ENCODE measurements at regions not wholly inside any gene's neighbourhood (a gene's known extent, or its start where the extent isn't known, plus 50 kb on each side); places are given as distances from the start of the nearest gene placed in this dataset.

GRCh38 chr1:50289495-50289894 is 133.7 kb downstream of the DMRTA2 start:
- no peak for DNase-seq

DNA sequence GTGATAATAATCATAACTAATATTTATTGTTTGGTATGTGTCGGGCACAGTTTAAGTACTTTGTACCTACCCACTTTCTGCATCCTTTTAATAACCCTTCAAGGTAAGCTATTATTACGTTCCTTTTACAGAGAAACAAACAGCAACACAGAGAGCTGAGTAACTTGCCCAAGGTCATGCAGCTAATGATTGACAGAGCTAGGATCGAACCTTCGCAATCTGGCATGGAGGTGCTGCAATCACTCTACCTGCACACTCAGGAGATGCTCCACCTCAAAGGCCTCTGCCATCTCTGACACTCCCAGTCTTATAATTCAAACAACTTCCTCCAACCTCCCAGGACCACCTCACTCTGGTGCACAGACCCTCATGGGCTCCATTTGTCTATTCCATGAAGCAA is 137.2 kb downstream of the DMRTA2 start:
- no peak for DNase-seq

DNA sequence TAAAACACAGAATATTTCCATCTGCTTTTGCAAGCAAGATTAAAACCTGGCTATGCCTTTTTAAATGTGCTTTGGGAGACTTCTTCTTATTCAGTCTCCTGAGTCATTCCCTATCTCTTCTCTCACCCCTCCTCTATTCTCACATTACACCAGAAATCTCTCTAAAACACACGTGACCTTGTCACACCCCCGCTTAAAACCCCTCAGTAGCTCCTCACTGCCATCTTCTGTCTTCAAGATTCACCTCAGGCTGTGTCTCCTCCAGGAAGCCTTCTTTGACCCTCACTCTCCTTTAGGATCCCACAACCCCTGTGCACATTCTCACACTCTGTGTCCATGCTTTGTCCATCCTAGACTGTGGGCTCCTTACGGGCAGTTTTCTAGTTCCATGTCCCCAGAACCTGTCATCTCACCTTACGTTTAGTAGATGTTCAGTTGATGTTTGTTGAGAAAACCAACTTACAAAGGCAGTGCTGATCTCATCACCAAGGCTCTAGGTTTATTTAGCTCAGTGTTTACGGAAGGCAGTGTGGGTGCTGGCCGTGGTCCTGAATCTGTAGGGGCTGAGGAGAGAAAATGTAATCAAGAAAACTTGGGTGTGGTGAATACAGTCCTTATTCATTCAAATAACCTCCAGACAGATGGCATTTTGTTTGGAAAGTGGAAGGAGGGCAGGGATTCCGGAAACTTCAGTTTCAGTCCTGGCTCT is 143.5 kb downstream of the DMRTA2 start:
- peak in 1 of 3 experiments; percentile 43 for DNase-seq

DNA sequence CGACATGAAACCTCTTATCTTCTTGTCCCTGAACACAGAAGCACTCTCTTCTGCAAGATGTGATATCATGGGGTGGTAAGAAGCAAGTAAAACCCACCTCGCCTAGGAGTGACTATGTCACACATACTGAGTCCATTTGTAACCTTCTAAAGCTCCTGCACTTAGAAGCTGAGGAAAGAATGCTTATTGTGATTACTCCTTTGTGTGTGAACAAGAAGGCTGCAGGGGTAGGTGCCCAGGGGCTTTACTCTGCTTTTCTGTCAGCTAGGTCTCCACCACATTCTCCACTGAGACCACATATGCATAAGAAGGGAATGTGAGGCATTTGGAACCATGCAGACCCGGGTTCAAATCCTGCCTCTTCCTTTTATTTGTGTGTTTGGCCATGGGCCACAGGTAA is 144.3 kb downstream of the DMRTA2 start:
- DNase-seq: no peak

DNA sequence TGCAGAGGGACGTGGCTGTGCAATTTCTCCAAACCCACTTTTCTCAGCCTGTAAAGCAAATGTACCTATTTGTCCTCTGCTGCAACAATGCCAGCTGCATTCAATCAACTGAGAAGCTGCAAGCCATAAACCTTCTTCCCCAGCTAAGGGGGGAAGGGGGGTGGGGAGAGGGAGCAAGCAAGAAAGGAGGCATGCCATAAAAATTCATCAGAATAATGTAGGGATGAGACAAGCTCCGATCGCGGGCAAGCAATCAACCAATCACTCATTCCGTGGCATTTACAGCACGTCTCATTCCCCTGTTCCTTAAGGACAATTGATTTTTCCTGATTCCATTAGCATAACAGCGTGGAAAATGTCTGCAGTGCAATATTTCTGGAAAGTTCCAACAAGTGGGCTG is 144.8 kb downstream of the DMRTA2 start:
- peak in 2 of 3 experiments; percentile 14 to 79 for DNase-seq

DNA sequence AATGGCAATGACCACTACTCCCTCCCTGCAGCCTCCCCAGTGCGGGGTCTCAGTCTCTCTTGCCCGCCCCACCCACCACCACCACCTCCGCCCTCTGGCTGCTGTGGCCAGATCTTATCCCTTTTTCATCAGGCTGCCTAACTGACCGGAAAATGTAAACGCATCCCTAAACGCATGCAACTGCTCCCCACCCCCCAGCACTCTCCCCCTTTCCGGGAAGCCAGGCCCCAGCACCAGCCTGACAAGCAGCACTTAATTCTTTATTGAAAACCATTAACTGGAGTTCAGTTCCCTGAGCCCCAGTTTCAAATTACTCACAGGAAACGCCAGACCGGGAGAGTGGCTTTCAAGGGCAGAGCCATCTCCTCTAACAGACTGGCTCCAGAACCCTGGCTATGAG is 147.7 kb downstream of the DMRTA2 start:
- peak; percentile 81 to 91 (median 82) for DNase-seq

GRCh38 chr1:50272912-50273311 is 150.3 kb downstream of the DMRTA2 start:
- peak in 1 of 3 experiments; percentile 6 for DNase-seq

DNA sequence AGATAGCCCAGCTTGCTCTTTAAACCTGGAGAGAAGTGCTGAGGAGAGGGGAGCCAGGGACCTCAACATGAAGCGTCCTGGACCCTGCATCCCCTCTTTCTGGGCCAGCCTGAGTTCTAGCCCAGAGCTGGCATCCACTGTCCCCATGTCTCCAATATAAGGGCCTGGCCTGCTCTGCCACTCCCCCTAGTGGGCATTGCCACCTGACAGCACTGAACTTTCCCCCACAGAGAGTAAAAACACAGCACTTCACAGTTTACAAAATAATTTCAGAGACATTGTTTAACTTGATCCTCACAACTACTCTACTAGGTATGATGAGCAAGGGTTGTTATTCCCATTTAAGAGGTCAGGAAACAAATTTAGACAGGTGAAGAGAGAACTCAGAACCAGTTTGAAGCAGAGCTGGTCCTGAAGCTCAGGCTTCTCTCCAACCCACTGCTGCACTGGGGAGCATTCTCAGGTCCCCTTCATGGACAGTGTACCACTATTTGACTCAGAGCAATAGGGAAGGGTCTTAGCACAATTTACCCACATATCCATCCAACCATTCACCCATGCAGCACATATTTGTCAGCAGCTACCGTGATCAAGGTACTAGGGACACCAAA is 151.2 kb downstream of the DMRTA2 start:
- peak; percentile 50 to 75 (median 68) for DNase-seq

- DNase-seq: peak; percentile 6 to 56 (median 26)
Measured at GRCh38 chr1:50271337-50271736, 151.9 kb downstream of the DMRTA2 start.

DNA sequence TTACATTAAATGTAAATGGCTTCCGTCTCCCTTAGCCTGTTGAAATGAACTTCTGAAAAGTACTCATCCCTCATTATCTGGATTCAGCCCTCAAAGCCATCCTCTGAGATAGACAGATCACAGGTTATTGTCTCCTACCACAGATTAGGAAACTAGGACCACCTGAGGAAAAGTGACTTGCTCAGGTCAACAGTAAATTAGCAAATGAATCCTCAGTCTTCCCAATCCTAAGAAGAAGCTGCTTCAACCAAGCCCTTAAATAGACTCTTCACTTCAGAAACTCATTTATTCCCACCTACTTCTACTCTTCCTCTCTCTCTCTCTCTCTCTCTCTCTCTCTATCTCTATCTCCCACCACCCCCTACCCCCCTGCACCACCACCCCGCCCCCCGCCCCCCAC is 152.3 kb downstream of the DMRTA2 start:
- peak in 1 of 3 experiments; percentile 23 for DNase-seq

GRCh38 chr1:50268049-50268448 is 155.2 kb downstream of the DMRTA2 start:
- DNase-seq: no peak

GRCh38 chr1:50266509-50266908 is 156.7 kb downstream of the DMRTA2 start:
- no peak for DNase-seq

- no peak for DNase-seq
Measured at GRCh38 chr1:50265790-50266314, 157.1 kb downstream of the ELAVL4 start.

DNA sequence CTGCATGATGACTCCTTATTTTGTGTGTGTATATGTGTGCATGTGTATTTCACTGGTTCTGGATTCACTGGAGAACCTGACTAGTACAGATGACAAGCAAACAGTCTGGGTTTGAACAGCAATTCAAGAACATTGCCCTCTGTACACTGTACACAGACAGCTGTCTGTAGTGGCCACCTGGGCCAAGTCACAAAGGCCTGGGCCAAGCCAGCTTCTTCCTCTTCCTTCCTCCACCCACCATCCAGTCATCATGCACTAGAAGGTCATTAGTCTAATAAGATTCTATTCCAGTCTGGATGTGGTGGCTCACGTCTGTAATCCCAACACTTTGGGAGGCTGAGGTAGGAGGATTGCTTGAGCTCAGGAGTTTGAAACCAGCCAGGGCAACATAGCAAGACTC is 155.9 kb downstream of the ELAVL4 start:
- DNase-seq: no peak

DNA sequence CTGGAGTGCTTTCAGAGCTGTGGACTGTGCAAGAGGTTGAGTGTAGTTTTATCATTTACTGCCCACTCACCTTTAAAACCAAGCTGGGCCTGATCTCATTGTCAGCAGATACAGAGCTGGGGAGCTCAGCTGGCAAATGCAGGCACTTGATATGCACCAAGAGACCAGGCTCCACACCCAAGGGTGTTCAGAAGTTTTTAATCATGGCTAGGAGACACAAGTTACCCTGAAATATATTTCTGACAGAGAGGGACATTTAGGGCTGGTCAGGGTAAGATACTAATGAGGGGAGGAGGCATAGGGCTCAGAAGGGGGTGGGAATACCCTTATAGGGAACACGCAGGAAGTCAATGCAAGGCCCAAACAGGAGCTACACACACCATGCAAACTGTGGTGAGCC is 153.7 kb downstream of the ELAVL4 start:
- no peak for DNase-seq

- DNase-seq: no peak
Measured at GRCh38 chr1:50261951-50262350, 153.2 kb downstream of the ELAVL4 start.

- no peak for DNase-seq
Measured at GRCh38 chr1:50257940-50258685, 149.4 kb downstream of the ELAVL4 start.

DNA sequence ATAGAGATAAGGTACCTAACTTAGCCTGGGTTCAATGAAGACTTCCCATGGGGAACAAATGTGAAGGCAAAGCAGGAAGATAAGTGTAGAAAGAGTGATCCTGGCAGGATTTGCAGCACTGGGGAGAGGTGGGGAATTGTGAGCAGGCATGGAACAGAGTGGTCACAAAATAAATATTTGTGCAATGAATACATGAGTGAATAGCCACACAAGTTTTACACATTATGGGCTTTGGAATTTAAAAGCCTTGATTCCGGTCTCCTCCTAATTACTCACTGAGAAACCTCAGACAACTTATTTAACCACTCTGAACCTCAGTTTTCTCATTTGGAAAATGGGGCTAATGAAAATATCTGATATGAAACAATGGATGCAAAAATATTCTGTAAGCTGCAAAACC is 148.3 kb downstream of the ELAVL4 start:
- DNase-seq: no peak

All from NCI-H1417 (cell line).